Stimulated activated CD8-positive, alpha-beta memory T cell treated with anti-CD3 and anti-CD28 coated beads, Interleukin-7, amount 100 ng/mL, for 48 hours (primary cell): ENCODE measurements at regions not wholly inside any gene's neighbourhood (a gene's known extent, or its start where the extent isn't known, plus 50 kb on each side); places are given as distances from the start of the nearest gene placed in this dataset.
"Not testable (repeated sequence)": the region's sequence is repeated elsewhere in the genome, so short reads cannot be mapped to it uniquely, and the experiment has no call there.

Source experiments
- DNase-seq, 2 donors: peaks; one replicate each; pipeline ENCODE4 v3.0.0-alpha.2; 2020; ENCODE audit warnings: low read depth in 1 of 2; ENCODE audit errors: extremely low read depth in 1 of 2

- DNase-seq = no peak
These were observed 659.4 kb upstream of the EEF2KMT start for GRCh38 chr16:5756969-5757368.

GRCh38 chr16:5753381-5753780 lies 655.8 kb upstream of the EEF2KMT start:
- no peak for DNase-seq

- no peak for DNase-seq
These were observed 653.6 kb upstream of the EEF2KMT start for GRCh38 chr16:5751216-5751615.

GRCh38 chr16:5750439-5750838 lies 652.8 kb upstream of the EEF2KMT start:
- not testable (repeated sequence) for DNase-seq

DNA sequence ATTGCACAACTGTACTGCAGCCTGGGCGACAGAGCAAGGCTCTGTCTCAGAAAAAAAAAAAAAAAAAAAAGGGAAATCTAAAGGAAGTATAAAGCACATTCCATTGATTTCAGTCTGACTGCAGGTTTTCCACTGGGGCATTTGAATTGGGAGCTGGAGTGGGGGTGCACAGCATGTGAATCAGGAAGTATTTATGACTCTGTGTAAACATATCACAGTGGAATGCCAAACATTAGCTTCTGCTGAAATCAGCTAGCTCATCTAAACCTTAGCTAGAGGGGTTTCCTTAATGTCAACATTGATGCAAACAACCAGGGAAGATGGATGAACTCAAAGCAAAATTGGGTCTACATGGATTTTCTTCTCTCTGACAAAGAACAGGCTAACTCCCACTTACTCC lies 641.0 kb upstream of the EEF2KMT start:
- DNase-seq = no peak

- no peak for DNase-seq
These were observed 638.8 kb upstream of the EEF2KMT start for GRCh38 chr16:5736209-5736930.

- DNase-seq = no peak
These were observed 637.8 kb upstream of the EEF2KMT start for GRCh38 chr16:5735444-5735843.

DNA sequence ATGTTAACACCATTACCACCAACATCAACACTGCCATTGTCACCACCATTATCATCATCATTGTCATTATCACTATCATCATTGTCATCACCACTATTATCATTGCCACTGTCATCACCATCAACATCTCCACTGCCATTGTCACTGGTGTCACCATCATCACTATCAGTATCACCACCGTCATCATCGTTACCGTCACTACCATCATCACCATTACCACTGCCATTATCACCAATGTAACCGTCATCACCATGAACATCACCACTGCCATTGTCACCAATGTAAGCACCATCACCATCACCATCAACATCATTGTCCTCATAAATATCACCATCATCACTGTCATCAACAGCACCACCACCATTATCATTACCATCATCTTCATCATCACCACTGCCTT lies 633.2 kb upstream of the EEF2KMT start:
- no peak for DNase-seq

- DNase-seq = no peak
These were observed 624.6 kb upstream of the EEF2KMT start for GRCh38 chr16:5722116-5722619.

- DNase-seq = no peak
These were observed 617.6 kb upstream of the EEF2KMT start for GRCh38 chr16:5715155-5715554.

DNA sequence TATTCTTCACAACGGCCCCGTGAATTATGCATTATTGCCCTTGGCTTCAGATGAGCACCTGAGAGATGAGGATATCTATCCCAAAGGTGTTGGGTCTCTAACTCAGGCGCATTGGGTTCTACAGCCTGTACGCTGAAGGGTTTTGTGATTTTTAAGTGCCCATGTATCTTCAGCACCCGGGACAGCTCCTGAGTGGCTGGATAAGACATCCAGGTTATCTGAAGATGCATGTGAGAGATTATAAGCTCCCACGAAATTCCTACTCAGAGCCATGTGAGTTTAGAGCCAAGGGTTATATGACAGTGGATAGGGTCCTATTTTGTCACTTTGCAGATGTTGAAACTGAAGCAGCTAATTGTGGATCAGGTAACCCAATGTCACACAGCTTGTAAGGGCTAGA lies 612.3 kb upstream of the EEF2KMT start:
- DNase-seq = no peak

- no peak for DNase-seq
These were observed 608.6 kb upstream of the EEF2KMT start for GRCh38 chr16:5706211-5706610.

- DNase-seq = no peak
These were observed 606.7 kb upstream of the EEF2KMT start for GRCh38 chr16:5704271-5704670.

GRCh38 chr16:5693426-5693825 lies 595.8 kb upstream of the EEF2KMT start:
- DNase-seq = no peak

- no peak for DNase-seq
These were observed 584.4 kb upstream of the EEF2KMT start for GRCh38 chr16:5681966-5682365.

DNA sequence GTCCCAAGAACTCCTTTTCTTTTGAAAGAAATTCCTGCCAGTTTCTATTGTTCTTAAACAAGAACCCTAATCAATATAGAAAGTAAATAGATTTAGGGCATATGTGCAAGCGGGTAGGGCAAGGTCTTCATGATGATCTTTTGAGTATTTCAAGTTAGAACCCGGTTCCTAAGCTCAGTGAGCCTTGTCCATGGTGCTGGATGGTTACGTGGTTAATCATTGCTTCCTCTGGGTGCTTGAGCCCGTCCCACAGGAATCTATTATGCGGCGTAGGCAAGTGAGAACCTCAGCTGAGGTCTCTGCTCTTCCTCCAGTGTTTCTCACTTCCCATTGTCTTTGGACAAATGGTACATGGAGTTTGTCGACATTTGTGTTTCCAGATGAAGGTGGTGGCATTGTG lies 580.8 kb upstream of the EEF2KMT start:
- DNase-seq = no peak

GRCh38 chr16:5671421-5671820 lies 573.8 kb upstream of the EEF2KMT start:
- no peak for DNase-seq

DNA sequence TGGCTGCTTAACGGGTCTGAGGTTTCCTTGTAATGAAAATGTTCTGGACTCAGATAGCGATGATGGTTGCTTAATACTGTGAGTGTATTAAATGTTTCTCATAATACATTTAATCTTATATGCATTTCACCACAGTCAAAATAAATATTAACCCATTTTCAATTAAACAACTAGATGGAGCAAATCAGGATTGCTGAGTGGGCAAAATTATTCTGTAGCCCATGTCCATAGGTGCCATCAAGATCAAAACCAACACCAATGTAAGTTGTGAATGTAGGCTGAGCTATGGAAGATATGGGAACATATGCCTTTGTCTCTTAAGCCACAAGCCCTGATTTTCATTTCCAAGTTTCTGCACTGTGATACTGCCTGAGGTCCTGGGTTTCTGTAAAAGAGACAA lies 572.6 kb upstream of the EEF2KMT start:
- no peak for DNase-seq

DNA sequence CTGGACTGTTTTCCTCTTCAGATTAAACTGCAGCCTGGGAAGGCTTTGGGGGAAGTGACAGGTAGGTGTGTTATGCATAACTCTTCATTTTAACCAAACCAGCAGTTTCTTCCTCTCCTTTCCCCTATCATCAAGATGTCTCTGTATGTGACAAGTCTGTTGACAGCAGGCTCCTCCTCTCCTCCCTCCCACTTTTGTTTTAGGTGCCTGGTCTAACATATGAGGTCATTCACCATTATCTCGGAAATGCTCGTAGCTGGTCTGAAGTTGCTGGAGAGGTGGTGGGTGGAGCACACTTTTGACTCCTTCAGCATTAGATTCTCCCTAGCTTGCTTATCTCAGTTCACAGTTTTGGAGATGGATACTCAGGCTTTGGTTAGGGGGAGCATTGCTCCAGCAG lies 571.0 kb upstream of the EEF2KMT start:
- no peak for DNase-seq

DNA sequence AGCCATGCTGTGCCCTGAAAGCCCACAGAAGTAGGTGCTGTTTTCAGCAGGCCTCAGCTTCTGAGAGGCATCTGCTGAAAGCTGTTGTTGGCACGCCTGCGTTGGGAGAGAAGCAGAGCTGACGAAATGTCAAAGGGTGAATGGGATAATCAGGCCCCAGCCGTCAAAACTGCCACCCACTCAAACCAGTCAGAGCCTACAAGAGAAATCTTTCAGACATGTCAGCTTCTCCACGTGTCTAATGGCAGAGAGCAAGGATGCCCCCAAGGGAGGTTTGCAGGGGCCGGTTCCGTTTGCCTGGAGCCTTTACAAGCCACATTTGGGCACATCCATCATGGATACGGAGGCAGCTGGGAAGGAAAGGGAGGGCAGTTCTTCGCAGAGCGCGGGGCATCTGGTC lies 568.2 kb upstream of the EEF2KMT start:
- DNase-seq = no peak

DNA sequence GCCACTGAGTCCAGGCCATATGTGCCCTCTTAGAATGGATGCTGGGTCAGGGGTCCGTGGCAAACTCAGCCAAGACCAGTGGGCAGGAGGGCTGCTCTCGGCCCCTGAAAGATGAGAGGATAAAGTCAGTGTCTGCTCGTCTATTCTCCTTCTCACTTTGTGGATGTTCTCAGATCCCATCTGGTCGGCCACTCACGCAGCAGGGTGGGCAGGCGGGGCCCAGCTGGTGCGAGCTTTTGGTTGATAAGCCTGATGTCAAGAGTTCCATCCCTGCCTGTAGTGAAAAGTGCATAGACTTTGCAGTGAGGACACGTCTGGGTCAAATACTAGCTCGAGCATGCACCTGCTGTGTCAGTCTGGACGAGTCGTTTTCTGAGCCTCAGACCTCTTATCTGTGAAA lies 556.2 kb upstream of the EEF2KMT start:
- no peak for DNase-seq

- DNase-seq = no peak
These were observed 555.4 kb upstream of the EEF2KMT start for GRCh38 chr16:5653041-5653440.
